NCI-H82 (cell line): ENCODE measurements at regions not wholly inside any gene's neighbourhood (a gene's known extent, or its start where the extent isn't known, plus 50 kb on each side); places are given as distances from the start of the nearest gene placed in this dataset.

ENCODE experiments used
- DNase-seq: peaks from one replicate; lab custom pipeline; 2025; lab: John Stamatoyannopoulos, UW

- no peak for DNase-seq
These were observed 152.8 kb upstream of the CST7 start for GRCh38 chr20:24796236-24796635.

GRCh38 chr20:24797113-24797512 is 152.0 kb upstream of the CST7 start:
- DNase-seq, result no peak

- no peak for DNase-seq
These were observed 151.1 kb upstream of the CST7 start for GRCh38 chr20:24797745-24798655.

DNA sequence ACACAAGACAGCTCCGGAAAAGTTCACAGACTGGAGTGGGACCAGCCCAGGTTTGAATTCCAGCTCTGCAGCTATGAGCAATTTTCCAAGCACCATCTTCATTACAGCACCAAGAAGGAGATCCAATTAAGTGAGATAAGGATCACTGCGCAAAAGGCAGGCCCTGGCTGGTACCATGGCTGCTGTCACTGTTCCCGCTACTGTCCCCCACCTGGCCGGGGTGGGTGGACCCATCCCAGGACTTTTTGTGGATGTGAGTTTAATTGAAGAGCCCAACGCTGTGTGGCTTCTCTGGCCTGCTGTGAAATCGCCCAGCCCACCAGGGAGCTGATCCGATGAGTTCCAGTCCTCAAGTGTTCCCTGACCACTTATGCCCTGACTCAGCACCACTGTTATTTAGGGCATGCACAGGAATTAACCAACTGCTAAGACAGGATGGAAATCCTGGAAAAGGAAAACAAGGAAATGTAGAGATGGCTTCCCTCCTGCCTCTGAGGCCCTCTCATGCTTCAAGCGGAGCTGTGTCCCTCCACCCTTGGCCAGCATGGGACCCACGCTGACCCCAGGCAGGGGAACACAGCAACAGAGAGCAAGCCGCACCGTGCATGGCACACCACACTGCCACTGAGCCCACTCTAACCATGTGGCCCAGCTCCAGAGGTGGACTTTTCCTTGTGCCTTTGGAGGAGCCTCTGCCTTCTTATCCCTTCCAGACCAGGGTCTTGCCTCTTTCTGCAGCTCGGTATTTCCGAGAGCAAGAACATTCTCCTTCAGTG is 150.0 kb upstream of the CST7 start:
- DNase-seq, result peak; percentile 42

GRCh38 chr20:24799971-24800580 is 149.0 kb upstream of the CST7 start:
- no peak for DNase-seq

DNA sequence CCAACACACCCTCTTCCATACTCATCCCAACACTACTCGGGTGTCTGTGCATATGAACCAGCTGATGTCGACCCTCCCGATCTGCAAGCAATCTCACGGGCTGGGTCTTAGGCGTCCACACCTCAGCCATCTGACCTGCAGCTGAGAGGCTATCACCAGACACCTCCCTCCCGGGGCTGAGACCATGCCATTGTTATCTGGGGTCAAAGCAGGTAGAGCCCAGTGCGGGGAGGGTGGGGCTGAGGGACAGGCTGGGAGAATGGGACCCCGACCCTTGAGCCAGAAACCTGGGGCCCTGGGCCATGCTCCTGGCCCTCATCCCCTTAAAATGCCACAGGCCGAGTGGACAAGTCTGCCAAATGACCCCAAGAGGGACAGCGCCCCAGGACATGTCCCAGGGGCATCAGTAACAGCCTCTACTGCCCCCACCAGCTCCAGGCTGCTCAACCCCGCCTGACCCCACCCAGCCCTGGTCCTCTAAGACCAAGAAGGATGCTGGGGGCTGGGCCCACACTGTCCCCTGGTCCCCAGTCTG is 146.7 kb upstream of the CST7 start:
- no peak for DNase-seq

- DNase-seq, result no peak
These were observed 144.4 kb upstream of the CST7 start for GRCh38 chr20:24804481-24805206.

GRCh38 chr20:24805456-24806238 is 143.4 kb upstream of the CST7 start:
- DNase-seq, result no peak

GRCh38 chr20:24806705-24807676 is 142.1 kb upstream of the CST7 start:
- no peak for DNase-seq

- DNase-seq, result no peak
These were observed 140.5 kb upstream of the CST7 start for GRCh38 chr20:24808616-24809015.

DNA sequence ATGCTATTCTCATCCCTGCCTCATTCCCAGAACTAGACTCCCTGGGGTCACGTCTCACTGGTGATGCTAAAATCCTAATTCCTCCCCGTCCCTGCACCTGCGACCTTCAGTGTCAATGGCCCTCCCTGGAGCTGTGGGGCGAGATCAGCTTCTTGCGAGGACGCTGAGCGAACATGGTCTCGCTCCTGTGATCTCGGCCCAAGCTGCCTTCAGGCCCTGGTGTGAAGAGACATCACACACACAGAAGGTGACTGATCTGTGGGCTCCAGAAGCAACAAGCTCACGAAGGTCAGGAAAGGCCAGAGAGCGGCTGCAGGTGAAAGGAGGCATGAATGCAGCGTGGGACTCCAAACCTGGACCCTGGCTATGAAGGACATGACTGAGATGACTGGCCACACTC is 139.5 kb upstream of the CST7 start:
- DNase-seq, result no peak

- DNase-seq, result no peak
These were observed 138.2 kb upstream of the CST7 start for GRCh38 chr20:24810676-24811407.

- DNase-seq, result no peak
These were observed 136.7 kb upstream of the CST7 start for GRCh38 chr20:24812373-24812772.

DNA sequence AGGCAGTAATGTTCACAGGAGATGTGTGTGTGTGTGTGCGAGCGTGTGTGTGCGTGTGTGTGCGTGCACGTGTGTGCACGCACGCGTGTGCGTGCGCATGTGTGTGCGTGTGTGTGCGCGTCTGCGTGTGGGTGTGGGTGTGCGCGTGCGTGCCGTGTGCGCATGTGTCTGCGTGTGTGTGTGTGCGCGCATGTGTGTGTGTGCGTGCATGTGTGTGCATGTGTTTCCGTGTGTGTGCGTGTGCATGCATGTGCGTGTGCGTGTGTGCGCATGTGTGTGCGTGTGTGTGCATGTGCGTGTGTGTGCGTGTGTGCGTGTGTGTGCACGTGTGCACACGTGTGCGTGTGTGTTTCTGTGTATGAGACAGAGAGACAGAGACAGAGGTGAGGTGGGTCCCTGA is 136.0 kb upstream of the CST7 start:
- DNase-seq, result no peak

DNA sequence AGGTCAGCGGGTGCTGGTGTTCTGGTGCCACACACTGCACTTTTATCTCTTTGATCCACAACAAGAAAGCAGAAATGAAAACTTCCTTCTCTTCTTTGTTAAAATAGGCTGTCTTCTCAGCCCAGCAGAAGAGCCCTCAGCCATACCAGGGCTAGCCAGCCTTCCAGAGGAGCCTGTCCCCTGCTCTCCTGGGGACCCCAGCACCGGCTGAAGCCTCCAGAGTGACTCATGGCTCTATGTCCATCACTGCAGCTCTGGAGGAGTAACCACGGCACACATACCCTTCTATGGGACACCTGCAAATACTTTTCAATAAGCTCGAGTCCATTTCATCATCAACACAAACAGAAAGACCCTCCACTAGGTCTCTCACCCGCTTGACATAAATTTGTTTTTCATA is 135.6 kb upstream of the CST7 start:
- DNase-seq, result no peak

- no peak for DNase-seq
These were observed 135.1 kb upstream of the CST7 start for GRCh38 chr20:24813936-24814335.

DNA sequence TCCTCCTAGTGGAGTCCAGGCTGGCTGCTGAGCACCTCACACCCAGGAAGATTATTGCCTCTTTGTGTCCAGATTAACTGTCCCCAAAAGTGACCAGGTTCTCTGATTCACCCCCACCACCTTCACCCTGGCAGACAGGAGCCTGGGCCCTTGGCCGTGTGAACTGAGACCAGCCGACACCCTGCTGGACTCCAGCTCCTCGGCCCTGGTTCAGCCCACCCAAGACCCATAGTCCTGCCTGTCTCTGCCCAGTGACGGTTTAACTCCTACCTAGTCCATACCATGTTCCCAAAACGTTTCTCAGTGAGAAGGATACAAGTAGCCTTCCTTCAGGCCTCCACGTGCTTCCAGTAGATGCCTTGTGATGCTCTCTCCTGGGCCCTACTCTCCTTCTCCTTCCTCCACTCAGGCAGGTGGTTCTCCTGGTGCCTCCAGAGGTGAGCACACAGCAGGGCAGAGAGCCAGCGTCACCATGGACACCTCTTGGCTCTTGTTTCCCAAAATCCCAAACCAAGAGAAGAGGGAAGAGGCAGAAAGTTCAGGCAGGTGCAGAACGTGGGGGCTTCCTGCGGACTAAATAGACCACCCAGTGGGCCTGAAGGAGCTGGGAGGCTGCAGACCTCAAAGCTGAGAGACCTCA is 134.4 kb upstream of the CST7 start:
- DNase-seq, result no peak

DNA sequence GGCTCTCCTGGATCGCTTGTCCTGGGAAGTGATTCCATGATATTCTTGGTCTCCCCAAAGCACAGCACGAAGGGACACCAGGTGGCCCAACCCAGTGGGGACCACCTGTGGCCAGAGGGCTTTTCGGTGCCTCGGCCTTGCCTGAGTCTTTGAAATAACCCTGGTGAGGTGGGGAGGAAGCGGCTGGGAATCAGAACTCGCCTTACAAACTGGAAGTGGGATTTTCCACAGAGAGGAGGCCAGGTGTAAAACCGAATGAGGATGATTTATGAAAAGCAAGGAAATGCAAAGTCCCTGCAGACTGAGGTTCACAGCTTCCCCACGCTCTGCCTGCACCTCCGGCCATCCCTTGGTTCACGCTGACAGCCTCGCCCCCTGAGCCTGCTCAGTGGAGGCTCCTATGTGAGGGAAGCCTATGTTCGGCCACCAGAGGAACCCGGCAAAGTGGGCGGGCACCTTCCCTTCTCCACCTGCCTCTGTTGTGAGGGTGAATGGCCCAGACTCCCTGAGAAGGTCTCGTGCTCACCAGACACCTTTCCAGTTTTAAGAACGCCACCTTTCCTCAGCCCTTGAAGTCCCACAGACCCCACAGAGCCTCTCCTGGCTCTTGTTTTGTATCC is 133.8 kb upstream of the CST7 start:
- no peak for DNase-seq
